ENCODE measurements at regions not wholly inside any gene's neighbourhood (a gene's known extent, or its start where the extent isn't known, plus 50 kb on each side); places are given as distances from the start of the nearest gene placed in this dataset.
A peak's percentile ranks its signal among the peaks of the same experiment; 100 is the strongest.
"Not testable (repeated sequence)": the region's sequence is repeated elsewhere in the genome, so short reads cannot be mapped to it uniquely, and the experiment has no call there.

GRCh38 chr1:177891809-177892208 is 78.0 kb downstream of the SEC16B start:
- no peak for DNase-seq (ENCODE audit: low read depth)

GRCh38 chr1:177890479-177890878 is 79.4 kb downstream of the SEC16B start:
- no peak for DNase-seq (ENCODE audit: low read depth)

GRCh38 chr1:177884479-177885021 is 85.3 kb downstream of the SEC16B start:
- peak; percentile 64 for DNase-seq (ENCODE audit: low read depth)

- no peak for DNase-seq (ENCODE audit: low read depth)
These were observed 86.3 kb downstream of the SEC16B start for GRCh38 chr1:177883581-177883980.

- no peak for DNase-seq (ENCODE audit: low read depth)
These were observed 89.4 kb downstream of the SEC16B start for GRCh38 chr1:177880339-177880891.

GRCh38 chr1:177877086-177877485 is 92.8 kb downstream of the SEC16B start:
- no peak for DNase-seq (ENCODE audit: low read depth)

- peak; percentile 36 for DNase-seq (ENCODE audit: low read depth)
These were observed 96.6 kb downstream of the SEC16B start for GRCh38 chr1:177873238-177873637.

- DNase-seq (ENCODE audit: low read depth): no peak
These were observed 97.5 kb downstream of the SEC16B start for GRCh38 chr1:177872308-177872900.

- no peak for DNase-seq (ENCODE audit: low read depth)
These were observed 98.1 kb downstream of the SEC16B start for GRCh38 chr1:177871613-177872307.

GRCh38 chr1:177869586-177869985 is 100.3 kb downstream of the SEC16B start:
- no peak for DNase-seq (ENCODE audit: low read depth)

GRCh38 chr1:177869011-177869410 is 100.8 kb downstream of the SEC16B start:
- not testable (repeated sequence) for DNase-seq (ENCODE audit: low read depth)

GRCh38 chr1:177865807-177866206 is 104.1 kb downstream of the SEC16B start:
- no peak for DNase-seq (ENCODE audit: low read depth)

GRCh38 chr1:177864538-177865305 is 105.1 kb downstream of the SEC16B start:
- DNase-seq (ENCODE audit: low read depth): no peak

- DNase-seq (ENCODE audit: low read depth): no peak
These were observed 106.1 kb downstream of the SEC16B start for GRCh38 chr1:177863796-177864195.

- no peak for DNase-seq (ENCODE audit: low read depth)
These were observed 106.9 kb downstream of the SEC16B start for GRCh38 chr1:177862916-177863315.

- no peak for DNase-seq (ENCODE audit: low read depth)
These were observed 110.3 kb downstream of the SEC16B start for GRCh38 chr1:177859572-177859971.

- DNase-seq (ENCODE audit: low read depth): peak; percentile 9
These were observed 111.5 kb downstream of the SEC16B start for GRCh38 chr1:177858332-177858821.

- no peak for DNase-seq (ENCODE audit: low read depth)
These were observed 112.6 kb downstream of the SEC16B start for GRCh38 chr1:177857285-177857684.

- peak; percentile 8 for DNase-seq (ENCODE audit: low read depth)
These were observed 114.9 kb downstream of the SEC16B start for GRCh38 chr1:177854951-177855350.

- no peak for DNase-seq (ENCODE audit: low read depth)
These were observed 120.1 kb downstream of the SEC16B start for GRCh38 chr1:177849579-177850290.

GRCh38 chr1:177849130-177849529 is 120.7 kb downstream of the SEC16B start:
- peak; percentile 27 for DNase-seq (ENCODE audit: low read depth)

All from renal cortical epithelial cell (primary cell).